ENCODE measurements at regions not wholly inside any gene's neighbourhood (a gene's known extent, or its start where the extent isn't known, plus 50 kb on each side); places are given as distances from the start of the nearest gene placed in this dataset.
"Not testable (repeated sequence)": the region's sequence is repeated elsewhere in the genome, so short reads cannot be mapped to it uniquely, and the experiment has no call there.

DNA sequence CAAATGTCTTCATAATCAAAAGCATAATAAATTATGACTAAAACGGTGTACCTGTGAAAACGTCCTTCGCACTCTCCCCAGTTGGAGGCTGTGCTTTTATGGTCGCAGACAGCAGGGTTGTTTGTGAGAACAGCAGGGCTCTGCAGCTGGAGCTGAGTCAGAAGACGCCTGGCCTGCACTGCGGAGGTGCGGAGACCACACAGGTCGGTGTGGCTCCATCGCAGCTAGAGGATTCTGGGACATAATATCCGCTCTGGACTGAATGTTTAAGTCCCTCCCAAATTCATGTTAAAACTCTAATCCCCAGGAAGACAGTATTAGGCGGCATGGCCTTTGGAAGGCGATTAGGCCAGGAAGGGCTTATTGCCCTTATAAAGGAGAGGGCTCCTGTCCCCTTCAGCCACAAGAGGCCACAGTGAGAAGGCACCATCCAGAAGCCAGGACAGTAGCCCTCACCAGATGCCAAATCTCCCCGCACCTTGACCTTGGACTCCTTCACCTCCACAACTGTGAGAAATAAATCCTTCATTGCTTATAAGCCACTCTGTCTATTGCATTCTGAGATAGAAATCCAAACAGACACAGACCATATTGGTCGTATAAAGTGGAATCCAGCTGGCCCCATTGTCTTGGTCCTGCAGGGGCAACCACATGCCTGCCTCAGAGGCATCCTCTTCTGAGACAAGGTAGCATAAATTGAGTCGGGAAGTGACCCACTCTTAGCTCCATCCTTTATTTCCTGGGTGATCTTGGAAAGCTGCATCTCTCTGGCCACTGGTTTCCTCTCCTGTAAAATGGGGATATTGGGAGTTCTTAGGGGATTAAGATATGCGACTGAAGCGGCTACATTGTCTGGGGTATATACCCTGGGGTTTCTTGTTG is 749.7 kb upstream of the TPTE start:
- ATAC-seq; intact Hi-C loops (cut with DNase I); DNase-seq (ENCODE audit: missing footprints): not testable (repeated sequence)

DNA sequence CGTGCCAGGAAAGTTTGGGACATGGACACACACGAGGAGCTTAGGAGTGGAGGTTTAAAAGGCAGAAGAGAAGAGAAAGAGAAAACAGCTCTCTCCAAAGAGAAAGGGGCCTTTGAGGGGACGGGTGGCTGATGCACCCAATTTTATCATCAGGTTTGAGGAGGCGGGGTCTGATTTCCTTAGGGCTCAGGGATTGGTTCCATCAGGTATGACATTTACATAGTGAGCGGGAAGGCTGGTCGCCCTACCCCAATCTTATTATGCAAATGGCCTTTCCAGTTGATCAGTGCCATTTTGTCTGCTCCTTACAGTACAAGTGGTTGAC is 749.1 kb upstream of the TPTE start:
- no peak for ATAC-seq
- intact Hi-C loops (cut with DNase I), result no loop called here
- DNase-seq (ENCODE audit: missing footprints), result no peak

DNA sequence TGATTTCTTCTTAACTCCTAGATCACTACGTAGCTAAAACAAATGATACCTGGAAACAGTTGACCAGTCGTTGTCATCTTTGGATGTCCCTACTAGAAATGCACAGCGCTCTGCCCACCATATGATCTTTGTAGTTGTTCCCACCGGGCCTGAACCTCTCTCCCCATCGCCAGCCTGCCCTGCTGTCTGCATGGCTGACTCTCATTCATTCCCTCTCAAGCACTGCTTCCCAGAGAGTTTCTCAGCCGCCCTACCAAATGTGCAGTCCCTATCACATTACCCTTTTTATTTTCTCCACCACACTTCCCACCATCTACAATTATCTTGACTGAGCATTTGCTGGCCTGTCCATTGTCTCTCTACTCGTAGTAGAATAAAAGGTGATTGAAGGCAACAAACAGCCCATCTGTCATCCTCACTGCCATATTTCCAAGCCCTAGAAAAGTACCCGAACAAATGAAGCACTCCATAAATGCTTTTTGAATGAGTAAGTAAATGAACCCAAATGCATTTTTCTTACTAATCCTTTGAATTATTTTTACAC is 748.4 kb upstream of the TPTE start:
- ATAC-seq; DNase-seq (ENCODE audit: missing footprints); intact Hi-C loops (cut with DNase I): not testable (repeated sequence)

DNA sequence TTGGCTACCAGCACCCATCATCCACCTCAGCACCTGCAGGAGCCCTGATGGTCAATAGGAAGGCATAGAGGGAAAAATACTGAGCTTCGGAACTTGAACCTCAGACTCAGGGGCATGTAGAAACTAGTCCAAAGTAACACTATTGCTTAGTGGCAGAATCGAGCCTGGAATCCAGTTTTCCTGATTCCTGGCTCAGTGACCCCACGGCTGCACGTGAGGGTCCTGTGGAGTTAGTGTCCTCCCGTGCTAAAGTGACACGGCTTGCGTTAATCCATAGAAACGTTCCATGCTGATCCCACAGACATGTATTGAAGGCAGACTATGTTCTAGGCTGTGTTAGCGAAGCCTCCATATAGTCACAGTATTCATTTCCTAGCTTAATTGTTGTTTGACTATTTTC is 747.0 kb upstream of the TPTE start:
- no peak for ATAC-seq
- intact Hi-C loops (cut with DNase I), result no loop called here
- no peak for DNase-seq (ENCODE audit: missing footprints)

DNA sequence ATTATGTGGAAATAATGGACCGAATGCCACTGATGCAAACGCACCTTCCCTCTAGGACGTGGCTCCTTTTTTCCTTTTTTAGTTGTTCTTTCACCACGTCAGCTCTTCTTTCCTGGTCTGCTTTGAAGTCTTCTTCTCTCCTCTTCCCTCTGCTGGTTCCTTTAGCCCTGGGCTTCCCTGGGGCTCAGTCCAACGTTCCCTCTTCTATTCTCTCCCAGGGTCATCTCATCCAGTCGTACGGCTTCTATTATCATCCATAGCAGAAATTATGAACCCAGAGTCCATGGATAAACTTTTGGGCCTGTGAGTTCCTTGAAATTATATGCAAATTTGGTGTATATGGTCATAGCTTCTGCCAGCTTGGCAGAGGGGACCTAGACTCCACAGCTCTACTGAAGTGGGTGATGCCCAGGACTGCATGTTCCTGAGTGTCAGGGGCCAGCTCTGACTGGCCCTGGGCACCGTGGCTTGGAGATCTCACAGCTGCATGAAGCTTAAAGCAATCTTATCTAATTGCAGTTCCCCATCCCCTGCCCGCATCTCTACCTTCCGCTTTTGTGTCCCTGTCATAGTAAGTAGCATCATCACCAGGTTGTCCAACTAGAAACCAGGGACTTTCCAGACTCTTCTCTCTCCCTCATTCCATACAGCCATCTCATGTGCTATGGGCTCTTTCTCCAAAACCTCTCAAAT is 746.3 kb upstream of the TPTE start:
- intact Hi-C loops (cut with DNase I); ATAC-seq: not testable (repeated sequence)

DNA sequence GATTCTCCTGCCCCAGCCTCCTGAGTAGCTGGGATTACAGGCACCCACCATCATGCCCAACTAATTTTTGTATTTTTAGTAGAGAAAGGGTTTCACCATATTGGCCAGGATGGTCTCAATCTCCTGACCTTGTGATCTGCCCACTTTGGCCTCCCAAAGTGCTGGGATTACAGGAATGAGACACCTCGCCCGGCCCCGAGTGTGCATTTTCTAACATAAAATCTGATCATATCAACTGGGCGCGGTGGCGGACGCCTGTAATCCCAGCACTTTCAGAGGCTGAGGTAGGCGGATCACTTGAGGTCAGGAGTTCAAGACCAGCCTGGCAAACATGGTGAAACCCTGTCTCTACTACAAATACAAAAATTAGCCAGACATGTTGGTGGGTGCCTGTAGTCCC is 745.5 kb upstream of the TPTE start:
- DNase-seq (ENCODE audit: missing footprints); intact Hi-C loops (cut with DNase I); ATAC-seq: not testable (repeated sequence)

More for the DNA sequence above, 746.3 kb upstream of the TPTE start:
- DNase-seq (ENCODE audit: missing footprints), result not testable (repeated sequence)

DNA sequence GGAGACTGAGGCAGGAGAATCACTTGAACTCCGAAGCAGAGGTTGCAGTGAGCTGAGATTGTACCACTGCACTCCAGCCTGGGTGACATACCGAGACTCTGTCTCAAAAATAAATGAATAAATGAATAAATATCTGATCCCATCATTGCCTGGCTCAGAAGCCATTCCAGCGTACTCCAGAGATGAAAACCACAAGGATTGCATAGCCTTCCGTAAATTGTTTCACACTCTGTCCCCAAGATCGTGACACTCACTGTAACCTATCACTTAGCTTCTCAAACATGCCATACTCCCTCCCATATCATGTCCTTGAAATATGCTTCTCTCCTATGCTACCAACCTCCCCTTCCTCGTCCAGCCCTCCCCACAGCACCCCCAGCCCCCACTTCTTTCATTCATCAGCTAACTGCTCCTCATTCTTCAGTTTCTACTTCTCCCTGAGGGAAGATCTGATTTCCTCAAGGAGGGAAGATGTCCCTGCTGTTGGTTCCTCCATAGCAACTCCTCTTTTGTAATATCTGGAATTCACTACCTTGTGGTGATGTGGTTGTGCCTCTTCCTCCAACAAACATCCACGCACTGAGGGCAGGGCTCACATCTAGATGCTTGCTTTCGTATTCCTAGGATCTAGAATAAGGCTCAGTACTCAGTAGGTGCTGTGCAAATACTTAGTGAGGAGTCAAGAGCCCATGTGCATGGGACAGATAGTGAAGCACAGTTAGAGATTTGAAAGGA is 744.9 kb upstream of the TPTE start:
- ATAC-seq; DNase-seq (ENCODE audit: missing footprints); intact Hi-C loops (cut with DNase I): not testable (repeated sequence)

DNA sequence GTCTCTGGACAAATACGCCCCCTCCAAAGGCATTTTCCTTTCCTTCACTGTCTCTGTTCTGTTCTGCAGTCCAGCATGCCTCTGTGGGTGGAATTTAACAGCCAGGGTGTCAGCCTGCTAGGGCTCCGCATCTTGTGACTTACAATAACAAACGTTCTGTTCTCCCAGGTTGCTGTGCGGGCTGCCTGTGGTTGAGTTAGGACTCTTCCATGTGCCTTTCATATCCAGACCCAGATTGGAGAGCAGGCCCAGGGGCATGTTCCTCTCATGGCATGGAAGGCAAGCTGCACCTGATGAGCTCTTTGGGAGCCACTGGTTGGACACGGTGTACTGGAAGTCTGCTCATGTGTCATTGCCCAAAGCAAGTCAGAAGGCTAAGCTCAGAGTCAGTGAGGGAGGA is 742.8 kb upstream of the TPTE start:
- DNase-seq (ENCODE audit: missing footprints); intact Hi-C loops (cut with DNase I); ATAC-seq: not testable (repeated sequence)

DNA sequence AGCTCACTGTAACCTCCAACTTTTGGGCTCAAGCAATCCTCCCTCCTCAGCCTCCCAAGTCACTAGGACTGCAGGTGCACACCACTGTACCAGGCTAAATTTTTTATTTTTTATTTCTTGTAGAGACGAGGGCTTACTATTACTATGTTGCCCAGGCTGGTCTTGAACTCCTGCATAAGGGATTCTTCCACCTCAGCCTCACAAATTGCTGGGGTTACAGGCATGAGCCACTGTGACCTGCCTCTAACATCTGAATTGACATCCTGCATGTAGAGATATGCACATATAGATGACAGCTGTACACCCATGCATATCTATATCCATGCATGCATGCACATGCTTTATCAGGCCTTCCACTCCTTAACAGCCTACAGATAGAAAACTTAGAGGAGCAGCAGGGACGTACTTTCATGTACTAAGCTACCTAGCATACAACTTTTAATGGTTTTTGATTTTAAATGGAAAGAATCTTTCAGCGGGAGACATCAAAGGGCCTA is 740.9 kb upstream of the TPTE start:
- intact Hi-C loops (cut with DNase I), result no loop called here
- no peak for ATAC-seq
- no peak for DNase-seq (ENCODE audit: missing footprints)

DNA sequence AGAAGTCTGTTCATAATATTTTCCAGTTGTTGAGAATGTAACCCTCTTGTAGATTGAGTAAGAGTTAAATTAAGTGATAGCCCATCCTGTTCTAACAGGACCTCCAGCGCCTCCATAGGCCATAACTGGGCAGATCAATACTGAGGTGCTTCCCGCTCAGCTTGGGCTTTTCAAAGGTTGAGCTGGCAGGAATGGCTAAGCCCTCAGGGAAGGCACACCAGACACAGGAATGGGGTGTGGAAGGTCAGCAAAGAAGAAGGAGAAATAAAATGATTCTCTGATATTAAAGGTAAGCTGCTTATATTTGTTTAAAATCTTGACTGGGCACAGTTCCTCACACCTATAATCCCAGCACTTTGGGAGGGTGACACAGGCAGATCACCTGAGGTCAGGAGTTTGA is 737.8 kb upstream of the TPTE start:
- ATAC-seq; intact Hi-C loops (cut with DNase I); DNase-seq (ENCODE audit: missing footprints): not testable (repeated sequence)

DNA sequence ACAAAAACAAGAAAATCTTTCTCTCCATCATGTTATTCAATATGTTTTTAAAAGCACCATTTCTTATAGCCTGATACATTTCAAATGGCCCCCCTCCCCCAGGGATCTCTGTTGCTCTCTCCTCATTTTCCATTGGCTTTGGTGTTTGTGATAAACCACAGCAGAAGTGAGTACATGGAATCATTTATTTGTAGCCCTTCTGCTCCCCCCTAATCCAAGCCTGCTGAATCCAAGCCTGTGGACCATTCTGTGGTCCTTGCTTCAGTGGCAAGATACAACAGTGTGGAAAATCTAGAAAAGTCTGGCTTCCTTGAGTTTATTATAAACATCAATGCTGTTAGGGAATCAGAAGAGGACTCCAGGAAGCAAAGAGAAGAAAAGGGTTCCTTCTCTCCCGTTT is 737.2 kb upstream of the TPTE start:
- DNase-seq (ENCODE audit: missing footprints); ATAC-seq; intact Hi-C loops (cut with DNase I): not testable (repeated sequence)

DNA sequence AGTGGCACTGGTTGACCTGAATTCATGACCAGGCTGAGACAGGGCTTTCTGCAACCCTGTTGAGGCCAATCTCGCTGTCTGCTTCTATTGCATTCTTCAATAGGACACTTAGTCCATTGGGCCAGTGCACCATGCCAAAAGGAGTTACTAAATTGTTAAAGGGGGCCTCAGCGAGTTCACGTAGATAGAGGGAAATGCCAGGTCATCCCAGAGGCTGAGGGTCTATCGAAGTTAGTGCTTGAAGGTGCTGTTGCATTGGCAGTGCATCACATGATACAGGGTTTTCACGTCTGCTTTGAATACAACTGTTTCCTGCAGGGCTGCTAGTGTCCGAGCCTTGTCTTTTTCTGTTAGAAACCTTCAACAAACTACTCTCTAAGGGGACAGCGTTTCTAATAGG is 735.3 kb upstream of the TPTE start:
- not testable (repeated sequence) for ATAC-seq

DNA sequence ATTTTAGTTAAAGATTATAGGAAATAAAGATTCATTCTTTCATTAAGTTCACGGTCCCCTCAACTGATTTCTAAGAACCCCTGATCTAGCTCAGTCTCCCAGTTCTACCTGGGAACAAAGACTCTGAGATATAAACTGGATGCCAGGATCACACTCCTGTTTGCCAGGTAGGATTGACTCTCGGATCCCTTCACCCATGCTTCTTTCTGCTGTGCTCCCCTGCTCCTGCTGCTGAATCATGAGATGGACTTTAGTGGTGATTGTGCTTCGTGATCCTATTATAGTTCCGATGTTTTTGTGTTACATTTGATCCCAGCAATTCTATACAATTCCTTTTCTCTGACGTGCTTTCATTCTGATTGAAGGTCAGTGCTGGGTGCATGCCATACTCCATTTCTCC is 733.1 kb upstream of the TPTE start:
- ATAC-seq; intact Hi-C loops (cut with DNase I); DNase-seq (ENCODE audit: missing footprints): not testable (repeated sequence)

More for the DNA sequence above, 735.3 kb upstream of the TPTE start:
- DNase-seq (ENCODE audit: missing footprints); intact Hi-C loops (cut with DNase I): not testable (repeated sequence)

DNA sequence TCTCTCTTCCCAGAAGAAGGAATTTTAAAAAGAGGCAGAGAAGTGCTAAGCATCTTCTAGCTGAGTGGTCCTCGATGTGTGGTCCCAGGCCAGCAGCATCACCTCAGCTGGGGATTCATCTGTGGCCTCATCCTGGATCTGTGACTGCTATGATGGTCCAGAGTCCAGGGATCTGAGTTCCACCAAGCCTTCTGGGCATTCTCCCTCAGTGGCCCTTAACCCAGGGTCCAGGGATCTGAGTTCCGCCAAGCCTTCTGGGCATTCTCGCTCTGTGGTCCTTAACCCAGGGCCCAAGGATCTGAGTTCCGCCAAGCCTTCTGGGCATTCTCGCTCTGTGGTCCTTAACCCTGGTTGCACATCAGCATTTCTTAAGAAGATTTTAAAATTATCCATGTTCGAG is 731.0 kb upstream of the TPTE start:
- ATAC-seq; DNase-seq (ENCODE audit: missing footprints); intact Hi-C loops (cut with DNase I): not testable (repeated sequence)

DNA sequence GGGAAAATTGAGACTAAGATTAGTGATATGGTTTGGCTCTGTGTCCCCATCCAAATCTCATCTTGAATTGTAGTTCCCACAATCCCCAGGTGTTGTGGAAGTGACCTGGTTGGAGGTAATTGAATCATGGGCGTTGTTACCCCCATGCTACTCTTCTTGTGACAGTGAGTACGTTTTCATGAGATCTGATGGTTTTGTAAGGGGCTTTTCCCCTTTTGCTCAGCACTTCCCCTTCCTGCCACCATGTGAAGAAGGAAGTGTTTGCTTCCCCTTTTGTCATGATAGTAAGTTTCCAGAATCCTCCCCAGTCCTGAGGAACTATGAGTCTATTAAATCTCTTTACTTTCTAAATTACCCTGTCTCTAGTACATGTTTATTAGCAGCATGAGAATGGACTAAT is 729.9 kb upstream of the TPTE start:
- intact Hi-C loops (cut with DNase I); DNase-seq (ENCODE audit: missing footprints); ATAC-seq: not testable (repeated sequence)

DNA sequence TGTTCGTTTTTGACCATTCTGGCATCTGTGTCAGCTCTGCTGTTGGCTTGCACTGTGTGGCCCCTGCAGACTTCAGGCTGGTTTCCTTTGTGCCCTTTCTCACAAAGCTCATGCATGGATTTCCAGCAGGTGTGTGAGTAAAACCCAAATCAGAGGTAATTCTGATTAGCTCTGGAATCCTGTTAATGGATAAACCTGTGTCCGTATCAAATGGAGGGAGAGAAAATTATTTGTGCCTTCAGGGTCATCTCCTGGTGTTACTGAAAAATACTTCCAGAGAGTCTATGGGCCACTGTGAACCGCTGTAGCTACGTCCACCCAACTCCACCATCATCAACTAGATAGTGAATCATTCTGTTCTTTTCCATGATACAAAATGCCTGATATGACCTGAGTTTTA is 726.1 kb upstream of the TPTE start:
- ATAC-seq; intact Hi-C loops (cut with DNase I); DNase-seq (ENCODE audit: missing footprints): not testable (repeated sequence)

DNA sequence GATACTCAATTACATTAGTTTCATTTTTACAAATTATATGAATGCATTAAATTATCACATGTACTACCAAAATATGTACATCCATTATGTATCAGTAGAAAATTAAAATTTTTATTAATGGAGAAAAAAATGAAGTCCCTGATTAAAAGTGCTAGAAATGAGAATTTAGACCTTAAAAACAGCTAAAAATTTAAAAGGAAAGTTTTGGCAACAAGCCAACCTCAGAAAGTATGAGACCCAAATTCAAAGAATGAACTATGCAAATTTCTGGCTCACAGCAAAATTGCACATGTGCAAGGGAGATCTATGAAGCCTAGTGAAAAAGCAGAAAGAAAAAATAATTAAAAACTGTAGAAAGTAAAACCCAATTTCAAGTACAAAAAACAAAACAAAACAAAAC is 725.1 kb upstream of the TPTE start:
- intact Hi-C loops (cut with DNase I); ATAC-seq; DNase-seq (ENCODE audit: missing footprints): not testable (repeated sequence)

DNA sequence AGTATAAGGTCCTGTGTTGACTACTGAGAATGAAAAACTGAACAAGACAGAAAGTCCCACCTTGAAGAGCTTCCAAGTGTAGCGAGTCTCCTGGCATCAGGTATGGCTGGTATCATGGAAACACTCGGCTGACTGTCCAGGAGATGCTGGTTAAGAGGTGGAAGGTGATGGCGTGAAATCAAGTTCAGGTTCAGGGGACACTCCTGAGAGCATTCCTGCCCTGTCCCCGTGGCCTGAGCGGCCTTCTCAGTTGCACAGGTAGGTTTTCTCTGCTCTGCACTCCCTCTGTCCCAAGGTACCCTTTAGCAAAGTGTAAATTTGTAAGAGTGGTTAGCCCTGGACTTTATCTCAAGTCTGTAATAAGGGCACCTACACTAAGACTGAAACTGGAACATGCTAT is 713.7 kb upstream of the TPTE start:
- DNase-seq (ENCODE audit: missing footprints); ATAC-seq; intact Hi-C loops (cut with DNase I): not testable (repeated sequence)
